ENCODE measurements at regions not wholly inside any gene's neighbourhood (a gene's known extent, or its start where the extent isn't known, plus 50 kb on each side); places are given as distances from the start of the nearest gene placed in this dataset.

GRCh38 chr4:81850701-81851100, 379.0 kb upstream of the RASGEF1B start:
- no peak for TF ChIP-seq POLR2A (IDR thresholded peaks at IDR 0.05)
- no peak for TF ChIP-seq CTCF (IDR thresholded peaks at IDR 0.05)
